LNCAP (cell line): ENCODE measurements at regions not wholly inside any gene's neighbourhood (a gene's known extent, or its start where the extent isn't known, plus 50 kb on each side); places are given as distances from the start of the nearest gene placed in this dataset.

ENCODE experiments used
- CTCF ChIP-seq: fragments of 450-650 bp; IDR thresholded peaks from 2 replicates; pipeline ENCODE4 v1.5.1; 2017; ENCODE audit warnings: mild to moderate bottlenecking

- no peak for TF ChIP-seq CTCF
These were observed 148.4 kb upstream of the SPRY1 start for GRCh38 chr4:123248085-123248659.

GRCh38 chr4:123249821-123250220, 146.8 kb upstream of the SPRY1 start:
- TF ChIP-seq CTCF, result no peak

DNA sequence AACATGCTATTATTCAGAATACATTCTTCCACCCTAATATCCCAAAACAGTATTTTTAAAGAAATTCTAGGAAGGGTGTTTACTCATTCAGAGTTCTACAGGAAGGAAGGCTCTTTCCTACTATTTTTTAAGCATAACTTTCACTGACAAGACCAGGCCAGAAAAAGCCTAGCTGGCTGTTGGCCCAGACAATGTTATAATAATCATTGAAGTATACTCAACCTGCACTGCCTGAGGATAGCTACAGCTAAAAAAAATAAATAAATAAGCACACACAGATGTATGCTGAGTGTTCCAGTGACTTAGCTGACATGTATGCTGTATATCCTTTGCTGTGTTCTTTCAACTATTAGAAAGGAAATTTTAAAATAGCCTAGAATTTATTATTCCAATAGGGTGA, 145.8 kb upstream of the SPRY1 start:
- no peak for TF ChIP-seq CTCF

DNA sequence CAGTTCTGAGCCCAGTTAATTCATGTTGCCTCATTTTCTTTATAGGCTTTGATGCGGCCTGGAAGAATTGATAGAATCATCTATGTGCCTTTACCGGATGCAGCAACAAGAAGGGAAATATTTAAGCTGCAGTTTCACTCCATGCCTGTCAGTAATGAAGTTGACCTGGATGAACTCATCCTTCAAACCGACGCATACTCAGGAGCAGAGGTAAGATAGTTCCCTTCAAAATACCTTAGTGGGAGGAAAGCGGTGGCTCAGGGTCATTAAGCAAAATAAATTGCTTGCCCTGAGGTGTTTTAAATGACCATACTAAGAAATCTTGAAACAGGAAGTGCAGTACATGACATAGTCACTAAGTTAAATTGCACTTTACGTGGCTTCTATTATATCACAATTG, 140.6 kb upstream of the SPRY1 start:
- no peak for TF ChIP-seq CTCF

DNA sequence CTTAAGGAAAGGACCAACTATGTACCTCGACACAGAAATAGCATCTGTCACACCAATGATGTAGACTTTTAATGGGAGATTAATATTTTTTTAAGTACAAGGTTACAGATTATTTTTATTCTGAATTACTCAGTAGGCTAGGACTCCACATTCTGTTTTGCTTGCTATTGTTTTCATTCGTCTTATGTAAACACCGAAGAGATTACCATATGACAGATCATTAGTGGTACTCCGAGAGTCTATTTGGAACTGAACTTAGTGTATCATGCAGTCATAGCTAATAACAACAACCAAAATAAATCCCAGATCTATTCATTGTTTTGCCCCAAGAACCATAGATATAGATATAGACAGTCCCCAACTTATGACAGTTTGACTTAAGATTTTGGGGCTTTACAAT, 139.7 kb upstream of the SPRY1 start:
- no peak for TF ChIP-seq CTCF

- no peak for TF ChIP-seq CTCF
These were observed 139.0 kb upstream of the SPRY1 start for GRCh38 chr4:123257591-123257990.

- no peak for TF ChIP-seq CTCF
These were observed 136.6 kb upstream of the SPRY1 start for GRCh38 chr4:123259676-123260646.
